Anterior cingulate cortex (tissue), 58 donors: ENCODE measurements at regions not wholly inside any gene's neighbourhood (a gene's known extent, or its start where the extent isn't known, plus 50 kb on each side); places are given as distances from the start of the nearest gene placed in this dataset.
"Not testable (repeated sequence)": the region's sequence is repeated elsewhere in the genome, so short reads cannot be mapped to it uniquely, and the experiment has no call there.

ENCODE experiments used
- DNase-seq, 58 donors: peaks; one replicate each; lab custom pipeline; 2025; lab: John Stamatoyannopoulos, UW

DNA sequence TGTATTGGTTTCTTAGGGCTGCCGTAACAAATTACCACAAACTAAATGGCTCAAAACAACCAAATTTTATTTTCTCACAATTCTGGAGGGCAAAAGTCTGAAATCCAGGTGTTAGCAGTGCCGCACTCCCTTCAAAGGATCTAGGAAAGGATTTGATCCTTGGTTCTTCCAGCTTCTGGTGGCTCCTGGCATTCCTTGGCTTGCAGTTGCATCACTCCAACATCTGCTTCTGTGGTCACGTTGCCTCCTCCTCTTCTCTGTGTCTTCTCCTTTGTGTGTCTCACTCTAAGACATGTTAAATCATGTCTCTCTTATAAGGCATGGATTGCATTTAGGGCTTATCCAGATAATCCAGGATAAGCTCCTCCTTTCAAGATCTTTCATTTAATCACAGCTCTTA is 262.2 kb downstream of the MEX3B start:
- DNase-seq = no peak

DNA sequence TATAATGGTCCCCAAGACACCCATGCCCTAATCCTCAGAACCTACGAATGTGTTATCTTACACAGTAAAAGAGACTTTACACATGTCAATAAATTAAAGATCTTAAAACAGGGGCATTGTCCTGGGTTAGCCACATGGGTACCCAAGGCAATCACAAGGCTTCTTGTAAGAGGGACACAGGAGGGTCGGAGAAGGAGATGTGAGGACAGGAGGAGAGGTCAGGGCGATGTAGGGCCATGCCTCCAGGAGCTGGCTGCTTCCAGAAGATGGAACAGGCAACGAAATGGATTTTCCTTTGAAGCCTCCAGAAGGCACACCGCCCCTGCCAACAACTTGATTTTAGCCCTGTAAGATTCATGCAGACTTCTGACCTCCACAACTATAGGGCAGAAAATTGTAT is 262.7 kb downstream of the MEX3B start:
- DNase-seq = no peak

DNA sequence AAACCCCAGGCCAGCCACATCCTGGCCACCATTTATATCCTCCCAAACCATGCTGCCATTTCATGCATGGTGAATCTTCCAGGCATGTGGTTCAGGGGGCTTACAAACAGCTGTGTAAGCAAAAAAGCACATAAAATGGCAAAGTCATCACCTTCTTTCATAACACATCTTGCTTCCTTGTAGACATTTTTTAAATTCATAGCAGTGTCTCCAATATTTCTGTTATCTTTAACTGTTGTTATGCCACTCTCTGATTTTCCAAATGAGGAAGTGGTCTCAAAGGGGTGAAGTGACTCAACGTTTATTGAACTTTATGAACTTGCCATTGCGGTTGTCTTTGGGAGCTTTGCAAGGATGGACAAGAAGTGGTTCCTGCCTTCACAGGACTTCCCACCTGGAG is 264.4 kb downstream of the MEX3B start:
- DNase-seq = no peak

DNA sequence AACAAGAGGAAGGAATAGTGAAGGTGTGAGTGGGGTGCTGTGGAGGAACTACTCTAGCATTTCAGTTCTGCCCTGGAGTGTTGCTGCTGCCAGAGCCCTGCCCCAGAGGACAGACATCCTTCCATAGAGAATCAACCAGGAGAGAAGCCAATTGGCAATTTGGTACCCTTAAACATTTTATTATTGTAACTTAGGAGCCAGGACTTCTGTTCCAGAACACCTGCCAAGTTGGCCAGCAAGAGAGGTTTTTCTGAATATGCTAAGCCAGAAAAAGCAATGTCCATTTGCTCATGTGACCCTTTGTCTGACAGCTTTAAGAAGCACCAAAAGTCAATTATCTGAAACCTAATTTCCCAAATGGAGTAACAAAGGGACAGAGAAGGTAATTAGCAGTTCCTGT is 264.9 kb downstream of the MEX3B start:
- DNase-seq = no peak

DNA sequence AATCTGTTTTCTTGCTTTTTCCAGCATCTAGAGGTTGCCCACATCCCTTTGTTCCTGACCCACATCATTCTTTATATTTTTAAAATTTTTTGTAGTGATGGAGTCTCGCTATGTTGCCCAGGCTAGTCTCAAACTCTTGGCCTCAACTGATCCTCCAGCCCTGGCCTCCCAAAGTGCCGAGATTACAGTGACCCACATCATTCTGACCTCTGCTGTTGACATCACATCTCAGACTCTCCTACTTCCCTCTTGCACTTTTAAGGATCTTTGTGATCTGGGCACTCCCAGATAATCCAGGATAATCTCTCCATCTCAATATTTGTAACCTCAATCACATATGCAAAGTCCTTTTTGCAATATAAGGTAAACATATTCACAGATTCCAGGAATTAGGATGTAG is 266.6 kb downstream of the MEX3B start:
- no peak for DNase-seq

DNA sequence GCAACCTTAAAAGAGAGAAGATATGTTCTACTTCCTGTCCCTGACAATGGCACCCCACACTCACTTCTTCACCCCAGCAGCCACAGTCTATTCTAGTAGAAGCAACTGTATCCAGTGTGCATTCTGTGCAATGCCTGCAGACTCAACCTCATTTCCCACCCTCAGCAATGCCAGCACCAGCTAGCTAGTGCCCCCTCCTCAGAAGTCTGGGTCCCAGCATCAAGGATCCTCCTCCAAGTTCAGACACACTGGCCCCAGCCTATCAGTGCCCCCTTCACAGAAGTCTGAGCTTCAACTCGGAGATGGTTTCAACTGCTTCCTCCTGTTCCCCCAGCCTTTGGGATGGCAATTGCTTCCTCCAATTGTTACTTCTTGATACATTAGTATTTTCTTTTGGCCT is 268.3 kb downstream of the MEX3B start:
- DNase-seq = no peak

DNA sequence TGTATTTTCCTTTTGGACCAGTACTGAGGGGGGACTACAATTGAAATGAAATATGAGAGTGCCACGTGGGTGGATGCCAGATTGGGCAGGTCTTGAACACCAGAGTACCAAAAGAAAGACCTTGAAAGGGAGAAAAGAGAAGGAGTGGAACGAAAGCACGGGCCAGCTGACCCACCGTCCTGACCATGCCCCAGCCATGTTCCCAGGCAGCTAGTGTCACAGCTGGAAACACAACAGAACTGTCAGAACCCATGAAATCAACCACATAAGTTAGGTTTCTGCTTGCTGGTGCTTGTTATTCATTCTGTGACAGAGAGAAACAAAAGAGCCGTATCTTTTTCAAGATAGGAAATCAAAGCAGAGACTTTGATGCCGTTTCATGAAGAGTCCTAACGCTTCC is 268.8 kb downstream of the MEX3B start:
- DNase-seq = no peak

DNA sequence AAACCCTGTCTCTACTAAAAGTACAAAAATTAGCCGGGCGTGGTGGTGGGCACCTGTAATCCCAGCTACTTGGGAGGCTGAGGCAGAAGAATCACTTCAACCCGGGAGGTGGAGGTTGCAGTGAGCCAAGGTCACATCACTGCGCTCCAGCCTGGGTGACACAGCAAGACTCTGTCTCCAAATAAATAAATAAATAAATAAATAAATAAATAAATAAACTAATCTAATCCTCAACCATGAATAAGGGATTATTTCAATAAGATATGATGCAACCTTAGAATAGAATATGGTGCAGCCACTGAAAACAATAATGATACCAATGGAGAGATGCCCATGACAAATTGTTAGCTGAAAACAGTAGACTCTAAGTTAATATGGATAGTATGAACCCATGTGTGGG is 270.0 kb downstream of the MEX3B start:
- DNase-seq = not testable (repeated sequence)

DNA sequence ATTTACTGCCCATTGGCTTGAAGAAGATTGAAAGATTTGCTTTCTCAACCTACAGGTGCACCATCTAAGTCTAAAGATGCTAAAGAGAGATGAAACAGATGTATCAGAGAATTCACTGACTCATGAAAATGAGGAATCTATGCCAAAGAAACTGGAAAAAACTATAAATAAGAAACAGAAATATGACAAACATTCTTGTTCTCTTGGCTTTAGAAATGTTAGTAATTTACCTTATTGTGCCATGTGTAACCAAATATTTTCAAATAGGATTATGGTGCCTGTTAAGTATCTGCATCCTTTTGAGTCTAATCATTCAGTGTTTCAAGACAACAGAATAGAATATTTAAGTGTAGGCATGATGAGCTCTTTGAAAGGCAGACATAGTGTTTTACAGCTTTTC is 271.5 kb downstream of the MEX3B start:
- no peak for DNase-seq

DNA sequence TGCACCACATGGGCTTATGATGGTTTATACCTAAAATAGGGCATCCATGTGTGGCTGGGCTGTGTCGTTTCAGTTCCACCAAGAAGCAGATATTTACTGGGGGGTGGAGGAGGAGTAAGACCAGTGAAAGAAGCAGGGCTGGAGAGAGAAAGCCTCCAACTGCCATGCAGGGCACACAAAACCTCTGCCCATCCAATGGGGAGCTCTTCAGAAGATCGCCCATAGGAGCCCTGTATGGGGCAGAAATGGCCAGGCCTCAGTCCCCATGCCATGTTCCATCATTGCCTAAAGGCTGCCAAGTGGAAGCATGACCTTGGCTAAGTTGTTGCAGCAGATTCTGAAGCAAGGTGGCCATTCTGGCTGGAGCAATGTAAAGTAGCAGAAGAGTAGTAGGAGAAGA is 277.0 kb downstream of the MEX3B start:
- no peak for DNase-seq

DNA sequence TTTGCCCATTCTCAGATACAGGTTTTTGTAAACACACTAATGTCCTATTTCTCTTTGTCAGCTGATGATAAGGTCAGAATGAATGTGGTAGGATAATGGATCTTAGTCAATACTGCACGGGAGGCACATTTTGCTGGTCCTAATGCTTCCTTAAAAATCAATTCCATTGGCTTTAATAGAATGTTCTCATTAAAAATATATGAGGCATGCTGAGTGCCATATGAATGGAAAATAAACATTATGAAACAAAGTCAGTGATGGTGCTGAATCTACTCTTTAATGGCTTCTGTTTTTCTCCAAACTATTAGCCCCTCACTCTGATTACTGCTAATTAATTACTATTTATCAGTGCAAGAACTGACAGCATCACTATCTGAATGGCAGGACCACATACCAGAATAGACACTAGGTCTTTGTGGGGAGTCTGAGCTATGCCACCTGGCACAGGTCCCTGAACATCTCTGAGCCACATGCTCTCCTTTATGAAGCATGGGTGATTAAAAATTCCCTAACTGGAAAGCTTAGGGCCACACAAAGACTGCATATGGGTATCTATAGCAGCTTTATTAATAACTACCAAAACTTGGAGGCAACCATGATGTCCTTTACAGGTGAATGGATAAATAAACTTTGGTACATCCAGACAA is 278.9 kb downstream of the MEX3B start:
- DNase-seq = no peak

DNA sequence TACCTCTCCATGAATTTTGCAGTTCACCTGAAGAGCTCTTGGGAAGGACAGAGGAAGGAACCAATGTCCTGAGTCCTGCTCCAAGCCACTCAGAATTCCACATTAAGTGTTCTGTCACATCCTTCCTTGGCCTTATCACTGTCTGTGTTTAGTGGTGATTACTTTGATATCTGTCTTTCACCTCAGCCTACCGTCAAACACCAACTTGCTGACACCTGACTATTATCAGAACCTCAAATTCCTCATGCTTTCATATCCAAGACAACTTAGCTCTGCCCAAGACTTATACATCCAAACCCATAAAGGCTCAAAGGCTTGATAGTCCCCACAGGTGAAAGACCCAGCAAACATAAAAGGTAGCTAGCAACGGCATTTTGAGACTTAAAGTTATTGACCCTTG is 280.0 kb downstream of the MEX3B start:
- DNase-seq = no peak

DNA sequence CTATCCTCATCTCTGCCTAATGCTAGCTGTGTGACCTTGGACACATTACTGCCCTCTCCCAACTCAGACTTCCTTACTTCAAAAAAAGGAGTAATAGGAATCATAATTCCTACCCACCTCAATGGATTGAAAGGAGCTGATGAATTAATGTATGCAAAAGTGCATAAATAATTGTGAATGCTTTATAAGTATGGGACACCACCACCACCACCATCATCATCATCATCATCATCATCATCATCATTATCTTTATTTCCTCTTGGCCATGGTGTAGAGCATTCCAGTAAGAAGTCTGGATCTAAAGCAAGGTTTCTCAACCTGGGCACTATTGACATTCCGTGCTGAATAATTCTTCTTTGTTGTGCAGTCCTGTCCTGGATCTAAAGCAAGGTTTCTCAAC is 282.5 kb downstream of the MEX3B start:
- DNase-seq = no peak

DNA sequence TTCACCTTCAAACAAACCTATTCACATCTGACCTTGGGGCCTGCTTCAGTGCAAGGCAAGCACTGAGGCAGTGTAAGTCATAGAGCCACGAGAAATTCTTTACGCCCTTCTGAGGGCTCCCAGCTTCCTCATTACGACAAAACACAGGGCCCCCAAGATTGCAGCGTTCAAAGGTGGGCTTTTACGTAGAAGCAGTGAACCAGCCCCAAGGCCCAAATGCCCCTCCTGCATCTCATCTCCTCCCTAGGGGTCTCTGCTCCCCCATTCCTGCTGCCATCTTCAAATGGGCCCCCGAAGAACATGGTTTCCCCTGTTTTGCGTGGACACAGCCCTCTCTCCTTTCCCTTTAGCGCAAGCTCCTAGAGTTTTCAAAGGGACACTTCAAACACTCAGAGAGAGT is 285.1 kb downstream of the MEX3B start:
- no peak for DNase-seq

DNA sequence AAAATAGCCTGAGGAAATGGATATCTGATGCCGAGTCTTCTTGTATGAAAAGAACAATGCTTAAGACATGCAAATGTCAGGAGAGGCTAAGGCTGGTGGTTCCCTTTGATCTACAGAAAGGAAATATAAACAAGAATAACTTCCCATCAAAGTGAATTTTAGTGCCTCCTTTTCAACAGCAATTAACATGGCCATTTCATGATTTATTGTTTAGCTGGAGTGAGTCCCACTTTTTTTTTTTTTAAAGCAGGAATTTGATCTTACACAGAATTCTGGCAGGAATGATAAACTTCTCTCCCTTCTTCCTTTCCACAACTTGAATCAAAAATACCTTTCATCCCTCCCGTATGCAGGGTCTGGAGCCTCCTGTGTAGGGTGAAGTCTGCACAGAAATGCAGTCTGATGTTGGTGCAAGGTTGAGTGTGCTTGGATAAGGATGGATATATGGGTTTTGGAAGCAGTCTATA is 287.0 kb downstream of the MEX3B start:
- DNase-seq = no peak

DNA sequence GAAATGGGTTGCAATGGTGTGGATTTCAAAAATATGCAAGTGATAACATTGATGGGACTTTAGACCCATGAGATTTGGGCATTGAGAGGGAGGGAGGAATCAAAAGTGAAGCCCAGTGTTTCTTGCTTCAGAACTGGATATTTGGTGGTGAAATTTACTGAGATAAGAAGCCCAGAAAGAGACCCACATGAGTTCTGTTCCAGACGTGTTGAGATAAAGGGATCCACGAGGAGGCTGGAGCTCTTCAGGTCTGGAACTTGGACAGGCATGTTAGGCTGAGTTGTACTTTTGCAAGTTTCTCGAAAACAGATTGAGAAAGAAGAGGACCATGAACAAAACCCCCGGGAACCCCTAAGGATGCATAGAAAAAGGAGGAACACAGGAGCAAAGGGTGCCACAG is 290.2 kb downstream of the MEX3B start:
- DNase-seq = no peak

DNA sequence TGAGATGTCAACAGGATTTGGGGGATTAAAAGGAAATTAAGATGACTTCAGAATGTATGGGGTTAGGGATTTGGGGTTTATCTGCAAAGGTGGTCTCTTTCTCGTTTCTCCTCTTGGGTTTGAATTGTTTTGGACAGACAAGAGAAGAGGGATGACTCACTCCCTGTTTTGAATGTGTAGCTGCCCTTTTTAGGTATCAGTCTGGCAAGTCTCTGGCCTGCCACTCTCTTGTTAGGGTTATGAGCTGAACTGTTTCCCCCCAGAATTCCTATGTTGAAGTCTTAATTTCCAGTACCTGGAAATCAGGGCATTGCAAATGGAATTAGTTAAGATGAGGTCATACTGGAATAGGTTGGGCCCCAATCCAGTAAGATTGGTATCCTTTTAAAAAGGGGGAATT is 291.7 kb downstream of the MEX3B start:
- DNase-seq = no peak

DNA sequence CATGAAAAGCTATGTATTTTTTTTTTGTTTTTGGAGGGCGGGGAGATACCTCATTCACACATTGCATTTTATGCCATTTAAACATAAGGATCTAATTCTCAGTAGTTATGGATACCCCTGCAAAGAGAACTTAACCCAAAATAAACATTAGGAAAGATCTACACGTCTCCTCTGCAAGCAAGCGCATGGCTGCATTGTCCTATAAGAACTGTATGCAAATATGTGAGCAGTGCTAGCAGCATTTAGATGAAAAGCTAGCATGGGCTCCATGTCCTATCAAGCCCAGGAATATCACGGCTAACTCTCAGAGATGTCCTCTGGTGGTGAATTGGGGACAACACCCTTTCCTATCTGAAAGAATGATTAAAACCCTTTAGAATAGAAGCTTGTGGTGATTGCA is 292.8 kb downstream of the MEX3B start:
- DNase-seq = no peak

DNA sequence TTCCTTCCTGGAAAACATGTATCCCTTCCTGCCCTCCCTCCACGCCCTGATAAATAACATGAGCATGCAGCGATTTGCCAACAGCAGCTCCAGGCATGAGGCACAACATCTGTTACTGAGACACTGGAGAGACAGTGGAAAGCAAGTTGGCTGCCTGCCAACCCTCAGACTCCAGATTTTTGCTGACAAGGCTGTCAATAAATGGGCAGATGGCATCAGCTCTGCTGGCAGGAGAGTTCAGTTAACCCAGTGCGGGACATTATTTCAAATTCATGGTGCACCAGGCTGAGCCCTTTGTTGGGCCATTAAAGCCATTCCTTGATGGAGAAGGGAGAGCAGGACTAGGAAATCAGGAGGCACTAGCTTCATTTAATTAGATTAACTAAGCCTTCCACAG is 293.3 kb downstream of the MEX3B start:
- DNase-seq = peak in 48 of 58 donors; percentile 3 to 82 (median 40)

DNA sequence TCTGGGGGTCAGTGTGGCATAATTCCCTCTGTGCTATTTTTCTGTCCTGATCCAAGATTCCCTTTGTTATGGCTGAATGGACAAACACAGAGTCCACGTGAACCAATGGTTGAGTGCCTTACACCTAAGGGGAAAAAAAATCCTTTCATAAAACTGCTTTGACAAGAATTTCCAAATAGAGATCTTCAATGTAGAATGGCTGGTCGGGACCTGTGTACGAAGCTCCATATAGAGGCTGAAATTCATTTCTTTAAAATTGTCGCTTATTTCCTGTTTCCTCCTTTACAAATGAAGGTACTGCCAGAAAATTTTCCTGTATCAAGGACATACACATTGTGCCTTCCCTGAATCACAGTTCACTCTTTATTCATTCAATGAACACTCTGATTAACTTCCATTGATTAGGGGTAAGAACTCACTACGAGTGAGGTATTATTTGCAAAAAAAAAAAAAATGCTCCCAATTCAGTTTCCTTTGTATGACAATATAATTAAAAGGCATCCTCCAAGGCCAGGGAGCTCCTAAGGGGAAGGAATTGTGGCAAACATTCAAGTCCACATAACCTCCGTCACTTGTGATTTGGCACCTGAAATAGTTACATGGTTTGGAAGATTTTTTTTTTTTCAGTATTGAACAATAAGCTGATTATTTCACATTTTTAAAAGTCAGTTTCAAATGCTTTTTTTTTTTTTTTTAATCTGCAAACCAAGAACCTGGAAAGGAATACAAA is 293.8 kb downstream of the MEX3B start:
- DNase-seq = no peak

DNA sequence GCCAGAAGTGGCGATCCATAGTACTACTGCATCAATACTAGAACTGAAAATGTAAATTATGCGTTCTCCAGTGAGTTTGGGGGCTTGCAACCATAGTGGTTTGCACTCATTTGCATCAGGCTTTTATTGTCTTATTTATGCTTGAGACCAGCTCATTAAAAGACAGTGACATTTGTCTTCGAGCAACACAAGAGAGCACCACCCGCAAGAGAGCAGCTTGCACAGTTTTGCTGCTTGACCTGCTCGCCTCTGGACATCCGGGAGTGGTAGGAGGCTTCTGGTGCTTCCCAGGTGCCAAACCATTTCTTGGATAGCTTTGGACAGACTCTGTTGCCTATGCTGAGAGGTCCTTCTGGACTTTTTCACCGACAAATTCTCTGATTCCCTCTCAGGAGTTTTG is 294.6 kb downstream of the MEX3B start:
- no peak for DNase-seq

DNA sequence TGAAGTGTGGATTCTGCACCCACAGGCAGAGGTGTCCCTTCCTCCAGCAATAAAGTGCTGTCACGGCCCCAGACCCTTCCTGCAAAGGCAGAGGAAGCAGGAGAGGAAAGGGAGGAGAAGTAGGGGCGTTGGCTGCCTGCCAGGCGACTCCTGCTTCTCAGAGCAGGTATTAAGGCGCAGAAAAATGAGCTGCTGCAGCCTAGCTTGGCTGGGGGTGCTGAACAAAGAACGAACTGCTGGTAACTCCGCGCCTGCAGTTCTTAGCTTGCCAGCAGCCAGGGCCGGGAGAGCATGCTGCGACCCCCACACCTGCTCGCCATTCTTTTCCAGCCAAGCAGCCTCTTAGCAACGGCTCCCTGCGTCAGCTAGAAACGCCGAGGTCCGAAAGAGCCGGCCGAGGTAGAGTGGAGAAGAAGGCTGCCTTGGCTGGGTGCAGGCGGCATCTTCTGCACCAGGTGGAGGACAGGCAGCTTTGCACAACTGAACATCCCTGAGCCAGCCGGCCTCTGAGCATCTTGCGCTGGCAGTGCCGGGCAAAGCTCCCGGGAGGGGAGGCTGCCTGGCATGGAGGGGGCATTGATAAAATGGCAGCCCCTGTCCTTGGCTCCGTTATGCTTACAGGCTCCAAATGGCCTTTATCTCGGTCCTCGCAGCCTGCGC is 296.0 kb downstream of the MEX3B start:
- peak in 11 of 58 donors; percentile 3 to 41 (median 7) for DNase-seq
